HG02642 (cell line): ENCODE measurements at regions not wholly inside any gene's neighbourhood (a gene's known extent, or its start where the extent isn't known, plus 50 kb on each side); places are given as distances from the start of the nearest gene placed in this dataset.

Experiments used
- ATAC-seq: cut with Tn5 transposase; IDR thresholded peaks from one replicate; pipeline ENCODE4 v1.9.1; 2021; ENCODE audit warnings: mild to moderate bottlenecking; ENCODE audit not compliant: unreplicated experiment, poor library complexity

DNA sequence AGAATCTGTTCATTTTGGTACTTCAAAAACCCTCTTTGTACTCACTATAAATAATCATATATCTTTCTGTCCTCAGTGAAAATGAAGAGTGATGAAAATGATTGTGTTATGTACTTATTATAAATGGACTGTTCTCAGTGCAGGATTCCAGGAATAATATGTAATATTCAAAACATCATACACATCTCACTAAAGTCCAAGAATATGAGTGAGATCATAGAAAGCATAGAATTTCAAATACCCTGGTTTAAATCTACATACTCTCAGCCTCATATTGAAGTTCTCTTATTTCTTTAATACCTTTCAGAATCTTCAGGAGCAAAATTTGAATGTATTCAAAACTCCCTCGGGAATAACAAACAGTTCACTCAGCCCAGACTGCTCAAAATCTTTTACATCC lies 868.0 kb downstream of the SLITRK6 start:
- no peak for ATAC-seq

DNA sequence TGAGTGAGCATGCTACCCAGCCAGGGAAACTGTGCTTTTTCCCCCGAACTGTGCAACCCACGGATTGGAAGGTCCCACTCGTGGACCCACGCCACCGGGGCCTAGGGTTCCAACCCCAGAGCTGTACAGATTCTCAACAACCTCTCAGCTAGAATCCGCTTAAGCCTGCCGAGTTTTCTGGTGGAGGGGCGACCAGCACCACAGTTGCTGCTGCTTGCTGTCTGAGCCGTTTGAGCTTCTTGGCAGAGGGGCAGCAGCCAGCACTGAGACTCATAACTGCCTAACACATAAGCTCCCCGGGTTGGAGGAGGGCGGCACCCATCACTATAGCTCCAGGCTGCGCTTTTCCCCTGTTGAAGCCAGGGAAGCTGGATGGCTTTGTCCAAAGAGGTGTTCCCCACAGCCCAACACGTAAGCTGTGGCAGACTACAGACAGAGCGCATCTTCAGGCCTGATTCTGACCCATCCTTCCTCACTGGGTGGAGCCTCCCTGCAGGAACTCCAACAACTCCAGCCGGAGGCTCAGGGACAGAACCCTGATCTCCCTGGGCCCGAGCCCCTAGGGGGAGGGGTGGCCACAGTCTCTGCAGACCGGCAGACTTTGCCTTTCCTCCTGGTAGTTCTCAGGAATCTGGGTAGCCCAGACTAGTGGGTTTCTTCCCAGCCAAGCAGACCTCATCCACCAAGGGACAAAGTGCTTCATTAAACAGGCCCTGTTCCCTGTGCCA lies 871.6 kb downstream of the SLITRK6 start:
- ATAC-seq = no peak

DNA sequence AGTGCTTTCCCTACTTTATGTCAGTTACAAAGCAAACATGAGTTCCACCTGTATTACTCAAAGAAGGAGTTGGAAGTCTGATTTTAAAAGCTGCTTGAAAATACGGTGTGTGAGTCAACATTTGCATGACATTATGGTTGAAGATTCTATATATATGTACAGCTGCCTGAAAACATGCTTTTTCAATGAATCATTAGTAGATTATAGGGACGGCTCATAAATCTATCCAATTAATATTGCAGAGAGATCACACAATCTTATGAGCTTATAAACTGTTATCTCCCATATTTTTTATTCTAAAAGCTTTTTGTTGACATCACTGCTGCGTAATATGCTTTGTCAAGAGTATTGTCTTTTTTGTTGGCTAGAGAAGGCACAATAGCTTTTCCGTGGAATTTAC lies 873.8 kb downstream of the SLITRK6 start:
- ATAC-seq = no peak

DNA sequence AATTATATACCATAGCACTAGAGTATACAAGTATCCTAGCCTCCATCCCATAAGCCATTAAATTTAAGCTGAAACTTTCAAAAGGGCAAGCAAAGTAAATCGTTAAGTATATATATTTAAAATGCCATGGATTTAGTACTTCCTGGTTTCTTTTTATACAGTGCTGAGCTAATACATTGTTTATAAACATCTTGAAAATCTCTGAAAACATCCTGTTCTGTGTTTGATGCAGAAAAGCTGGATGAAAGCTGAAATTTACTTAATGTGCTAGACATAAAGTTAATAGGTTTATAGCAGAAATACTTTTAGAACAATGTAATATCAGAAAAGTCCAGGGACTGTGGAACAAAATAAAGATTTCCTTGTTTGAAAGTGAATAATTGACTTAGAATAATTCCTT lies 875.4 kb downstream of the SLITRK6 start:
- ATAC-seq = no peak

DNA sequence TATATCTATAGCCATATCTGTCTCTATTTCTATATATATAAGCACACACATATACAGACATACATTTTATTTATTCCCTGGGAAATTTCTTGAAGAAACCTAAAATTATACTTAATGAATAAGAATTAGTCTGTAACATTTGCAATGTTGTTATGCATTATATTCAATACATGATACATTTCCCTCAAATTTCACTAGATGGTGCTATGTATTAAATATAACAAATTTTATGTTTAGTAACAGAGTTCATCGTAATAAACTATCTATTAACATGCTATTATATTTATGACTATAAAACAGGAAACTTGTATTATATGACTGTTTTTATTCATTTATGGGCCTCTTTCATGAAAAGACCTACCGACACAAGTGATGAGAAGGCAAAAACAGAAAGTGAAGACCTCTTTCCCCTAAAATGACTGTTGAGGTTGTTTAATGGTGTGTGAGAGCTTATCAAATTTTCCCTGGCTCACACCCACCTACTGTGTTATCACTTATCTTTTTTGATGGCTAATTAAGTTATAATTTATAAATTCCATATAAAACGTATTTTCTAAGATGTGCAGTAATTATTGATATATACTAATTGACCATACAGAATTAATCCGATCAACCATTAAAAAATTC lies 881.9 kb downstream of the SLITRK6 start:
- no peak for ATAC-seq

DNA sequence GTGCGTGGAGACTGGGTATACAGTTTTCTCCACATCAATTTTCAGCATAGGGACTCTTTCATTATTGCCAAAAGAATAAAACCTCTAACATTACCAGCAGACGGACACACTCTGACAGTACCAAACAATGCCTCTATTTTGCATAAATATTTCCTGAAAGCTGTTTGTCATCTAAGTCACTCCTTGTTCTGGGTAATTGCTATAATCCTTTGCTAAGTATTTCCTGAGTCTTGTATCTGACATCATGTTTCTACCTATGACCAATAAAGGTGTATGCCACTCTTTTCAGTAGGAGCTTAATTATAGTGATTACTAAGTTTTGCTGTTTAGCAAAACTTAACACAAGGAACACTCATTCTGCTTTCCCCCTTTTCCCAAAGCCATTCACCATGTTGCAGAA lies 886.5 kb downstream of the SLITRK6 start:
- no peak for ATAC-seq

DNA sequence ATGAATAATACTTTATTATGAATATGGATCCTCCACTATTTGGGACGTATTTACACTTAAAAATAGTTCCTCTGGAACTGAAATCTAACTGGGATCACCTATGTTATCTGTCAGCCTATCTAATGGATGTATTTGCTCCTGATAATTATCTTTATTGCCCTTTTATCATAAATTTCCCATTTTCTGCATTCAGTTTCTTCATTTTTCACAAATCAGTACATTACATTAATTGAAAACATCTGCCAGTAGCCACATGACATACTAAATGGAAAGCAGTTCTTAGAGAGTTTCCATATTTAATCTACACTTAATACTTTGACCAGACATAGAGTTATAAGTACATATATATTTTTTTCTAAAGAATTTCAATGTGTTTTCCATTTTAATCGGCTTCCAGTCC lies 888.8 kb downstream of the SLITRK6 start:
- ATAC-seq = no peak

DNA sequence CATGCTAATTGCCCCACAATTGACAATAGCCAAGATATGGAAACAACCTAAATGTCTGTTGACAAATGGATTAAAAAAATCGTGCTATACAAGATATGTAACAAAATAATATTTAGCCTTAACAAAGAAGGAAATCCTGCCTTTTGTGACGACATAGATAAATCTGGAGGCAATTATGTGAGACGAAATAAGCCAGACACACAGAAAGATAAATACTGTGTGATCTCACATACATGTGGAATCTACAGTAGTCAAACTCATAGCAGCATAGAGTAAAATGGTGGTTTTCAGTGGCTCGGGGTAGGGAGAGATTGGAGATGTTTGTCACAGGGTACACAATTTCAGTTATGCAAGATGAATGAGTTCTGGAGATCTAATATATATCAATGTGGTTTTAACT lies 895.8 kb downstream of the SLITRK6 start:
- no peak for ATAC-seq

DNA sequence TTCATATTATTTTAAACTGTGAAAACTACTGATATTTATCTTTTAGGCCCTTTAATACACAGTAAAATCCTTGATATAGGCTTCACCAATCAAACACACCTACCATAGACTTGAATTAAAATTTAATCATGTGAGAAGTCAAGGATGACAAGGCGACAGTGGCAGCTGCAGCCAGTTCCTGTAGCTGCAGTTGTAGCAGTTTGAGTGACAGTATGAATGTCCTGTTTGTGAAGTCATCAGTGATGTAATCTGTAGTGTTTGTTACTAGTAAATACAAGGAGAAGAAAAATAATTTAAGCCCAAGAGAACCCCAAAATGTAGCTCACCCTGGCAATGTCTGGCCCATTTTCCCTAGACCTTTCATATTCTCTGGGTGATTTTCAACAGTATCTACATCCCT lies 897.0 kb downstream of the SLITRK6 start:
- no peak for ATAC-seq

DNA sequence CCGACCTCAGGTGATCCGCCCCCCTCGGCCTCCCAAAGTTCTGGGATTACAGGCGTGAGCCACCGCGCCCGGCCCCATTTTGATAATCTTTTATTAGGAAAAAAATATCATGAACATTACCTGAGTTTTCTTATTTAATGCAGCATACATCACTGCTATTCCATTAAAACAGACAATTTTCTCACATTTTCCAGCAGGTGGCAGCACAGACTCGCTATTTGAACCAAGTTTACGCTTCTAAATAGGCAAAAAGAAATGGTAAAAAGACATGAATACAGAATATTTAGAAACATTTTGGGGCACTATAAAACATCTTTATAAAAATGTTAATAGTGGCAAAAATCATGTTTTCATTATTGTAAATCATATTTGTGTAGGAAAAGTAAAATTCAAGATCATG lies 903.1 kb downstream of the SLITRK6 start:
- peak; percentile 64 for ATAC-seq

DNA sequence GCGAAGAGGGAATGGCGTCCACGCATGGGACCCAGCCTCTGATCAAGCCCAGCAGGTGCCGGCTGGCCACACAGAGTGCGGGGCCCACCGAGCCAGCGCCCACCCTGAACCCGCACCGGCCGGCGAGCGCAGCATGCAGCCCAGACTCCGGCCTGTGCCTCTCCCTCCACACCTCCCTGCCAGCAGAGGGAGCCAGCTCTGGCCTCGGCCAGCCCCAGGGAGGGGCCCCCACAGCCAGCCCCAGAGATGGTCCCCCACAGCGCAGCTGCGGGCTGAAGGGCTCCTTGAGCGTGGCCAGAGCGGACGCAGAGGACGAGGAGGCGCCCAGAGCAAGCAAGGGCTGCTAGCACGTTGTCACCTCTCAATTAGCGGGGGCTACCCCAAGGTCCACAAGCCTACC lies 904.5 kb downstream of the SLITRK6 start:
- ATAC-seq = no peak

DNA sequence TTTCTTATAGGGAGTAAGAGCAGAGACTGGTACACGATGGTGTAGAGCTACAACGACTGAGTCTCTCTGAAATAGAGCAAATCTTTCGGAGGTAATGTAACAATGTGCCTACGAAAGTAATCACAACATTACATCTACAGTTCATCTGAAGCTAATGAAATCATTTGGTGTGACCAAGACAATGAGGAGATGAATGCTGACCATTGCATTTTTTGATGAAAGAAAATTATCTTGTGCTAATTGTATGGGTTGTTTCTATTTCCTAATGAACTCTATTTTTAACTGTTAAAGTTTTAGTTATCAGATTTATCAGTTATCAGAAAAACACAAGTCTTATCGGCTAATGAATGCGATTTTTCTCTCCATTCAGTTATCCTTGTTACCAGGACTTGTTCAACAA lies 913.4 kb downstream of the SLITRK6 start:
- no peak for ATAC-seq

DNA sequence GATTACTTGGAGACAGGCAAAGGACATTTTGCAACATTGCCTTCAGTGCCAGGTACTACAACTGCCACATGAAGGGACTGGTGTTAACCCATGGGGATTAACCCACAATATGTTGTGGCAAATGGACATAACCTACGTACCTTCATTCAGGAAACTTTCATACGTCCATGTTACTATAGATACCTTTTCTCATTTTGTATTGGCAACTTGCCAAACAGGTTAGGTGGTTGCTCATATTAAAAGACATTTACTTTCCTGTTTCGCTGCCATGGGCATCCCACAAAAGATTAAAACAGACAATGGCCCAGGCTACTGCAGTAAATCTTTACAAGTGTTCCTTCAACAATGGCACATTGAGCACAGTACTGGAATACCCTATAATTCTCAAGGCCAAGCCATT lies 925.3 kb downstream of the SLITRK6 start:
- no peak for ATAC-seq

DNA sequence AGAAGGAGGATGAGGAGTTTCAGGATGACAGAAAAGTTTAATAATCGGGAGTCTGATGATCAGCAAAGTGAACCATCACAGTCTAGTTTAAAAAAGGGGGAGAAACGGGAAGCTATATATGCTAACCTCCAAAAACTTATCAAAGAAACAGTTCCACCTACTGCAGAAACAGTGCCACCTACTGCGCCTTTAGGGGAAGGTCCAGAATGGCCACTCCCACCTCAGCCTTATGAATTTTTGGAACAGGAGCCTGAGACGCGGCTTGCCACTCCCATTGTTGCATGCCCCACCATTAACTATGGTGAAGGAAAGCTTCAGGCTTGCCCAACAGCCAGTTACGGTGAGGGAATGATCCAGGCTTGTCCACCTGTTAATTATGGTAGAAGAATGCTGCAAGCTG lies 929.0 kb downstream of the SLITRK6 start:
- ATAC-seq = no peak

DNA sequence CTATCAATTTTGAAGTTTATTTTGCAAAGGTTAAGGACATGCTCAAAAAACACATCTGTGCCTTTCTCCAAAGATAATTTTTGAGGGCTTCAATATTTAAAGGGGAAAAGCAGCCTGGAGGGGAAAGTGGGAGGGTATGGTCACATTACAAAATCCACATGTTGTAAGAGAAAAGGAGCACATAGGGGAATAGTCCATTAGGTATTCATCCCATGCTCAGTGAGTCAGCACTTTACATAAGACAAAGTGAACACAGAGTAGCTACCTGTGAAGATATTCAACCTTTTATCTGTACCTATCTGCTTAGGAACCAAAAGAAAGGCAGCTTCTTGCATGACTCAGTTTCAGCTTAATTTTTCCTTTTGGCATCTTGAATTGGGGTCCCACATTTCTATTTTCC lies 932.0 kb downstream of the SLITRK6 start:
- ATAC-seq = no peak

DNA sequence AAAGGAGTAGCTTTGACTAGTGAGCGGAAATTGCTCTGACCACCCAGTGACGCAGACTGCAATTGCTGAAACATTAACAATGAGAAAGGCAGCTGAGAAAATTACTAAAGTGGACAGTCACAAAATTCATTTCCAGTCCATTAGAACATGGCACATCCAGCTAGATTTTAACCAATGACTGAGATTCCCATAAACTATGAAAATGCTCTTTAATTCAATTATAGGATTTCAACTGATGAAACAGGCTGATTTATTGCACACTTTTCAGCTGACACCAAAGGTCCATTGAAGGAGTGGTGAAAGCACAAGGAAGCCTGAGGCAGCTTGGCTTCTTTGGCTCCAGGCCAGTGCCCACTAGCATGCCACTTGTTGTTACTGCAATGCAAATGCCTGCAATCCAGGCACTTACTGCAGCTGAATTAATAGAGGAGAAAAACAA lies 933.4 kb downstream of the SLITRK6 start:
- no peak for ATAC-seq

DNA sequence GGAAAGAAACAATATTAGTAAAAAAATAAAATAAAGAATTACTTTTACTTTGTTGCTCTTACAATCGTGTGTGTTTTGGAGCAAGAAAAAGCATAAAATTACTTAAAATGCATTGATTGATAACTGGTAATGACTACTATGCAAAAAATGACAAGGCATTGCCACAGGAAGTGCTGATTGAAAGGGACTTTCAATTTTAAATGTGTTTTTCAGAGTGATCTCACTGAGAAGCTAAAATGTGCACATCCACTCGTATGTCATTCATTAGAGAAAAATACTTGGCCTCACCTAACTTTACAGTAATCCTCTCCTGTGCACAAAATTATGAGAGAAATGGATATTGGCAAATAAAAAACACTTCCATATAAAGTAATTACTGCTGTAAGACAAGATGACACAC lies 934.9 kb downstream of the SLITRK6 start:
- no peak for ATAC-seq

DNA sequence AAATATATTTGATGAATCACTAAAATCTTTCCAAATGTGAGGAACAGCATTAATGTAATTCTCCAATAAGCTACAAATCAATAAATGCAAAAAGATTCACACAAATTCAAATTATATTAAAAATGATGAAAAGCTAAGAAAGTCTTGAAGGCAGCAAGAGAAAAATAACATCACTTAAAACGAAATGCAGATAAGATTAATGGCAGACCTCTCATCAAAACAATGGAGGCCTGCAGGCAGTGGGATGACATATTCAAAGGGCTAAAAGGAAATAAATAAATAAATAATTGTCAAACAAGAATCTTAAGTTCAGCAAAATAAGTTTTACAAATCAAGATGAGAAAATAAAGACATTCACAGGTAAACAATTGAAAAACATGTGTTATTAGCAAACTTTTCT lies 952.1 kb downstream of the SLITRK6 start:
- no peak for ATAC-seq

DNA sequence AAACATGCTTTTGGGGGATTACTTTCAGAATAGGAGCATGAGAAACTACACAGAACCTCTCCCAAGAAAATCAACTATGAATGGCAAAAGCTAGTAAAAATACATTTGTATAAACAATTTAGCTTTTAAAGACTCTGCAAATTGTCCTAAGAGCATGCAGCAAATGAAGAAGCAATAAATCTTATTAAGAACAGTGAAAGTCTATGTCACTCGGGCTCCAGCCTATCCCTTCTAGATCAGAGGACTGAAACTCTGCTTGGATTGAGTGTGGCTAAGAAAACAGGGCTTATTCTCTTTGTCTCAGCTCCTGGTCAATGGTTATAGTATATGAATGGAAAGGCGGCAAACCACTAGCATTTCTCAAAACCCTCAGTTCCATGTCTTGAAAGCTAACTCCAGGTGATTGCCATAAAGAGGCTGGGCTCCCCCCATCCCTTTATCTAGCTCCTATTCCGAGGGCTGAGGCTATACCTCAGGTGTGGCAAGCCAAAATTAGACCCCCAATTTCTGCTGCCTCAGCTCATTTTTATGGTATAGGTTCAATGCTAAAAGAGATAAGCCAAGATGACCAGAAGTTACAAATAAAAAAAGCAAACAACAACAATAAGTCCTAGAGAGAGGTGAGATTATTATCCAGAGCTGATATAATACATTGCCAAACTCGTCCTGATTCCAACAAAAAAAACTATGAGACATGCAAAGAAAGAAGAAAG lies 953.2 kb downstream of the SLITRK6 start:
- ATAC-seq = no peak

DNA sequence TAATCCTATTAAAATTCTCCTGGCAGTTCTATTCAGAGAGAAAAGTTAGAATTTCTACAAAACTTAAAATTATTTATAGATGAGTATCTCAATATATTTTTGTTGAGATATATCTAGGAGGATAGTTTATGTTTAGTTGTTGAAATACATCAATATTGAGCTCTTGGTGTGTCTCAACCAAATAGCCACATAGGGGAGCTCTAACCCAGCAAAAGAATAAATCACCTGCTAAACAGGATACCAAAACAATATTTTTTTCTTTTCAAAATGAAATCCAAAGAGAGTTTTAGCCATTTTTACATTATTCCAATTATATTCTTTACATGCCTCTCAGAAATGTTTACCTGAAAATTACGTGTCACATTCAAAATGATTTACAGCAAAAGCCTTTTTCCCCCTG lies 954.7 kb downstream of the SLITRK6 start:
- no peak for ATAC-seq

DNA sequence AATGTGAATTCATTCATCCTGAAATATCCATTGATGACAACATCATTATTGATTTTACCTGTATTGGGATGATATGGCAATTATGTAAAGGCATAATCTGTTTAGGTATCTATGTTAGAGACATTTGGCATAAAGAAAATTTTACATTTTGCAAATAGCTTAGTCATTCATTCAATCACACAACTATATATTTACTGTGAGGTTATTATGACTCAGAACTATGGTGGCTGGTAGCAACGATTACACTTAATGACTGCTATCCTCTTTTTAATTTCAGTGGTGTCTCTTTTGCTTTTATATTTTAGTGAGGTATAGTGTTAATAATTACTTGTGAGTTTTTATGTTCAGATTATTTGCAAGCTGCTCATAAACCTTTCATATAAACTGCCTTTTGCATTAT lies 955.9 kb downstream of the SLITRK6 start:
- ATAC-seq = no peak

DNA sequence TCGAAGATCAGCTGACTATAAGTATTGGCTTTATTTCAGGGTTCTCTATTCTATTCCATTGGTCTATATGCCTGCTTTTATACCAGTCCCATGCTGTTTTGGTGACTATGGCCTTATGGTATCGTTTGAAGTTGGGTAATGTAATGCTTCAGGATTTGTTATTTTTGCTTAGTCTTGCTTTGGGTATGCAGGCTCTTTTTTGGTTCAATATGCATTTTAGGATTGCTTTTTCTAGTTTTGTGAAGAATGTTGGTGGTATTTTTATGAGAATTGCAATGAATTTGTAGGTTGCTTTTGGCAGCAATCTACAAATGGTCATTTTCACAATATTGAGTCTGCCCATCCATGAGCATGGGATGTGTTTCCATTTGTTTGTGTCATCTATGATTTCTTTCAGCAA lies 951.9 kb upstream of the SLITRK1 start:
- no peak for ATAC-seq
